ENCODE measurements at regions not wholly inside any gene's neighbourhood (a gene's known extent, or its start where the extent isn't known, plus 50 kb on each side); places are given as distances from the start of the nearest gene placed in this dataset.

DNA sequence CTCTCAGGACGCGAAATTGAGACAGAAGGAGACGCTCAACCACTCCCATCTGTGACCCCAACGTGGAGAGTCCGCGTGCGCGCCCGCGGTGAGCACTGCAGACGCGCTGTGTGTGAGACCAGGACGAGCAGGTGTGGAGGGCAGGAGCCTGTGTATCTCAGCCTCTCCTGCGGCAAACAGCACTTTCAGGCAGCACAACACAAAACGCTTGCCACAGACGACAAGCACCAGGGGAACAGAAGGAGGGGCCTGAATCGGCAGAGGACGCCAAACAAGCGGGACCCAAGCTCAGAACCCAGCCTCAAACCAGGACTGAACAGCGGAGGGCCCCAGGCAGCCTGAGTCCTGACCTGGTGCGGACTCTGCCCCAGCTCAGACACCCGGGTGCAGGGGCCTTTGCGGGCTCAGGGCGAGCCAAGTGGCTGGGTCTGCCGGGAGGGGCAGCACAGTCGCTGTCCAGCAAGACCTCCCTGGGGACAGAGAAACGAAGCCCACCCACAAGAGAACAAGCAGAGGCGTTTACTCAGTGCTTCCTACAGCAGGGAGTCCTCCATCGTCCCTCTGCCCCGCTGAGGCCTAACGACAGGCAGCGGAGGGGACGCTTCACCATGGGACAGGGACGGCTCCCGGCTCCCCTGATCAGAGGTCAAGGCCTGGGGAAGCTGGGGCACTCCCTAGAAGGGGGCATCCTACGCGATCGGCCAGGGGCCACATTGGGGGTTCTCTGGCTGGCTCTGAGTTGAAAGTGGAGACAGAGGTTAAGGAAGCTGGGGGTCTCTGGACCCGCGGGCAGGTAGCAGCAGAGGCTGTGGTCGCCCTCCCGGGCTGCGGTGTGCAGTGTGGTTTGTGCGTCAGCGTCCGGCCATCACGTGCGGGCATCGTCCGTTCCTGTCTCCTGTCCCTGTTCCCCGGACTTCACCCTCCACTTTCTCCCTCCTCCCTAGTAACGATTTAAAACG lies 560.8 kb downstream of the BRD1 start:
- DNase-seq = no peak

DNA sequence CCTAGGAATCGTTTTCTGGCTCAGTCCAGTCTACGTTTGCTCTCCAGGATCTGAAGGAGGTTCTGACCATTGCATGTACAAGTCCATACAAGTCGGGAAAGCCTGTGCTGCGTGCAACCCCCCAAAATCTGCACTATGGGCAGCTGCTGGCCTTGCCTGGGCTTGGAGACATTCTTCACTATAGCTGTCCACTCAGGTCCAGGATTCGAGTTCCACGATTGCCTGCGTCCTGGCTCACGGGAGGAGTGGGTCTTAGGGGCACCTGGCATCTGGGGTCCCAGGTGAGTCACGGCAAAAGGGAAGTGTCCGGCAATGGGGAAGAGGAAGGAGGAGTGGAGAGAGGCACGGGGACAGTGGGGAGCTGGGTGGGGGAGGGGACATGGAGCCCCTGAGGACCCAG lies 563.0 kb downstream of the BRD1 start:
- DNase-seq = no peak

DNA sequence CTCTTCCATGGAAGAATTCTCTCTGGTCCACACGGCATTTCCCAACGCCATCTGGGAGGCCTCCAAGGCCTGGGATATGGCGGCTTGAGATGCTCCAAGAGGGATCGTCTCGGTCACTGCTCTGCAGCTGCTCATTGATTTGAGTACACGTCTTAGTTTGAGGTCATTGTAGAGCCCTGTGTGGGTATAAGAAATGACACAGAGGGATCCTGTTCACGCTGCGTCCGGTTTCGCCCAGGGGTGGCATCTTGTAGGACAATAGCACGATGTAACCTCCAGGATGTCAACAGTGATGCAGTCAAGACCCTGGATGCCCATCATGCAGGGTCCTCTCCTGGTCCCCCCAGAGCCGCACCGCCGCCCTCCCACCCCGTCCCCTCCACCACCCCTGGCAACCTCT lies 564.6 kb downstream of the BRD1 start:
- no peak for DNase-seq

DNA sequence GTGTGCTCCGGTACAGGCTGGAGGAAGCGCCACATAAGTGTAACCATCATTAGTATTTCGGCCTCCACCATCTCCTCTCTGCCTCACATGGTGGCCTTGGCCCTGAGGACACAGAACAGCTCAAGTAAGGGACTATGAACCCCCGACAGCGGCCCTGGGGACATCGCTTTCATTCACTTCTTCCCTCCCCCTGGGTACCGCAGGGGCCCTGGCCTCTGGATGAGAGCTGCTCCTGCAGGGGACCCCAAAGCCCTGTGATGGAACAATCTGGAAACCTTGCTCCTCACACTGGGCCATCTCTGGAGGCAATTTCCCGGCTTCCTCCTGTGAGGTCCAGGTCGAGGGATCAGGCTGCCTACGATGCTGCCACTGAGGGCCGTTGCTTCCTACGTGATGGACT lies 565.5 kb downstream of the BRD1 start:
- DNase-seq = no peak

DNA sequence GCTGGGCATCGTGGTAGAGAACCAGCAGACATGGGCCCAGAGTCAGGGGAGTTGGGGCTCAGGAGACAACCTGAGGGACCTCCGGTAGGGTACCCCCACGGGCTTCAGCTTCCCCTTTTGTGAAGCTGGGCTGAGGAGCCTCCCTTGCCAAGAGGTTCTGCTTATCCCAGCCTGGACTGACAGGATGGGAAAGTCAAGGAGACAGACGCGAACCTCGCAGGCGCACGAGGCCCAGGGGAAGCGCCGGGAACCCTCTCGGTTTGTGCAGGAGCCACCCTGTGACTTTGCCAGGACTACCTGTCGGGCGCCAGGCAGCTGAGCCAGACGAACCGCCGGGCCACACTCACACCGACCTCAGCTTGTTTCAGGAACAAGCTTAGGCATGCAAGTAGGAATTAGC lies 566.1 kb downstream of the BRD1 start:
- DNase-seq = no peak

DNA sequence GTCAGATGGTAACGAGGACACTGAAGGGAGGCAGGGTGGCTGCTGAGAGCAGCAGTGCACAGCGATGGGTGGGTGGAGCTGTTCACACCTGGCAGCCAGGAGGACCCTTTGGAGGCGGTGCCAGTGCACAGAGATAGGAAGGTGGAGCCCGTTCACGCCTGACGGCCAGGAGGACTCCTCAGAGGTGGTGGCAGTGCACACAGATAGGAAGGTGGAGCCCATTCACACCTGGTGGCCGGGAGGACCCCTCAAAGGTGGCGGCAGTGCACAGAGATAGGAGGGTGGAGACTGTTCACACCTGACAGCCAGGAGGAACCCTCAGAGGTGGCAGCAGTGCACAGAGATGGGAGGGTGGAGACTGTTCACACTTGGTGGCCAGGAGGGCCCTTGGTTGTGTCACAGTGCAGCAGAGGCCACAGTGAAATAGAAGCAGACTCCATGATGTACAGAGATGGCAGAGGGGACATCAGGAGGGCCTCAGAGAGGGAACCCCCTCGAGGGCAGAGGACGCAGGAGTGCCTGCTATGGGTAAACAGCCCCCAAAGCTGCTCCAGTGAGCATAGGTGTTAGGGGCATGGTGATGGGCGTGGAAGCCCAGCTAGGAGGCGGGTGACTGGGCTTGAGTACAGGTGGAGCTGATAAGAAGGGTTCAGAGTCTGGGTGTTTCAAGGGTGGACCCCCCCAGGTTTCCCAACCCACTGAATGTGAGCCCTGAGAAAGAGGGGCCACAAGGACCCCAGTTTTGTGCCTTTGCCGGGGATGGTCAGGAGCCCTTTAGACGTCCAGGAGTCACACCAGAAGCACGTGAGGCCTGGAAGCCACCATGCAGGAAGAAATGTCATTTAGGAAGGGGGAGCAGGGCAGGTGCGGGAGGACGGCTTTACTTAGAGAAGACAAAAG lies 566.7 kb downstream of the BRD1 start:
- no peak for DNase-seq

DNA sequence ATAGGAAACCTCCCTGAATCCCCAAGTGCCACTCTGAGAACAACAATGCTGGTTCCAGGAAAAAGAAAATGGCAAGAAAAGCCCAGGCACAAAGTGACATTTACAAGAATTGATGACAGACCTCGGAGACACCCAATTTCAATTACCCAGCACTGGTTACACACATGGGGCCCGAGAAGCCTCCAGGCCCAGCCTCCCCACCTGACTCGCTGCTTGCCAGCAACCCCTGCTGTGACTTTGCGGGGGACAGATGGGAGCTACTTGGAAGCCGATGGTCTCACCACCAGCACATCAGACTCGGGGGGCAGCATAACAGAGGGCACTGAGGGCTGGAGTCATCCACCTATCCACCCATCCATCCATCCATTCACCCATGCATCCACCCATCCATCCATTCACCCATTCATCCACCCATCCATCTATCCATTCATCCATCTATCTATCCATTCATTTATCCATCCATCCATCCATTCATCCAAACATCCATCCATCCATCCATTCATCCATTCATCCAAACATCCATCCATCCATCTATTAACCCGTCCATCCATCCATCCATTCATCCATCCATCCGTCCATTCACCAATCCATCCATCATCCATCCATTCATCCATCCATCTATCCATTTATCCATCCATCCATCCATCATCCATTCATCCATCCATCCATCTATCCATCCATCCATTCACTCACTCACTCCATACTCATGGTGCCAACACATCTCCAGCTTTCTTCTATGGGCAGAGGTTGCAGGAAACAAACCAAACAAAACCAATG lies 567.6 kb downstream of the BRD1 start:
- no peak for DNase-seq

DNA sequence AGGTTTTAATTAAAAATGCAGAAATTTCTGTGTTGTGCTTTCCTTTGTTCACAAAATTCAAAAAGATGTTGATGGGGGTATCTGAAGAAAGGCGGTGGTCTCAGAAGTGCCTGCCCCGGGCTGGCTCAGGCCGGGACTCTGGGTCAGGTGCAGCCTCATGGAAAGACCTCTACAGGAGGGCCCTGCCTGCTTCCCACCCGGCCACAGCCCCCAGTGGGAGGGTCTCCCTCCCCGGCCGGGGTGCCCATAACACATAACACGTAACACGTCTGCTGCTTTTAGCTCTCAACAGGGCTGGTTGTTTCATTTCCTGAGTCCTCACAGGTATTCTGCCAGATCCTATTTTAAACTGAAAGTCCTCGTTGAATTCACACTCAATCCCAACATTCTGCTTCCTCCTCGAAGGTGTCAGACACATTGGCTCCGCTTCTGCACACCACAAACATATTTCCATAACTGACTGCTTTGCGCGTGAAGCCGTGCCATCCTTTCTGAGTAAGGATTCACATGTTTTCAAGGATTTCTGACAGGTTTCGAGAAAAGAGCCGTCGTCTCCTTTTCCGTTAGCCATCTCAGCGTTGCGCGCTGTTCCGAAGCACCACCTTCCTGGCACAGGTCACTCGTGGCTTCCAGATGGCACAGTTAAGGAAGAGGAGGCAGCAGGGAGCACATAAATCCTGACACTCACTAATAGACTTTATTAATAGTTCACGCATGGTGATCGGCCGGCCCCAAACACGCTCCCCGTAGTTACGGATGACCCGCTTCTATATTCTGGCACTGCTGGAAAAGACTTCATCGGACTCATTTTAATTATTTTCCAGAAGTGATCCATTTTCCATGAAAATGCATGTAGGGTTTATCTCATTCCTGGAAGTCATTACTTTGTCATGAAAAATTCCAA lies 569.3 kb downstream of the BRD1 start:
- no peak for DNase-seq

DNA sequence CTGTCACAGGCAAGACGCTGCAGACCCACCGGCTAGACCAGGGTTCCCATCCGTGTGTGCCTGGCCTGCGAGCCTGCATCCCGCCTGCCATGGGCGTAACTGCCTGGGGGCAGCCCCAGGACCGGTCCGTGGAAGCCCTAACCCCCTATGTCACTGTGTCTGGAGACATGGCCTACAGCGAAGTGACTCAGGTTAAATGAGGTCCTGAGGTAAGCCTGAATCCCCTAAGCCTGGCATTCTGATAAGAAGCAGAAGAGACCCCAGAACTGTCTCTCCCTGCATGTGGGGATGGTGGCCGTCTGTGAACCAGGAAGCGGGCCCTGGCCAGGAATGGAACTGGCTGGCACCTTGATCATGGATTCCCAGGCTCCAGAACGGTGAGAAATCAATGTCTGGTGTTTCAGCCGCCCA lies 570.1 kb downstream of the BRD1 start:
- DNase-seq = no peak

DNA sequence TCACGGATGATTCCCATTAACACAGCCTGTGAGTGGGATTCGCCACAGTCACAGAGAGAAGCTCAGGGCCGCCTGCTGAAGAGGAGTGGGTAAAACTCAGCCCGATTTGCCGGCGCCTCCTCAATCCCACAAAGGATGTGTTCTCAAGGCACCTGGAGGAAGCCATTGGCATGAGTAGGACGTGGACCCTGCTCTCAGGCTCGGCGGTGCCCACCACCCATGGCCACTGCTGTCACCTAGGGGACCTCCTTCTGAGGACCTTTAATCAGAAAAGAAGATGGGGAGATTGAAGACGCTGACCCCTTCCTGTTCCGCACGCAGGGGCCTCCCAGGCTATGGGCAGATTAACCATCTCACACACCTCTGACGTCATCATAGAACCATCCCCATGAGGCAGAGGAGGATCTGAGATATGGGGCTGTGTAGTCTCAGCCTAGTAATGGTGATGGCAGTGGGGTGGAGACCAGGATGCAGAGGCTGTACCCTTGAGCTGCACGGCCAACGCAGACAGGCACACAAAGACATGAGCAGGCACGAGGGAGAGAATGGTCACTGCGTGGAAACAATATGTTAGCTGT lies 571.8 kb downstream of the BRD1 start:
- DNase-seq = no peak

DNA sequence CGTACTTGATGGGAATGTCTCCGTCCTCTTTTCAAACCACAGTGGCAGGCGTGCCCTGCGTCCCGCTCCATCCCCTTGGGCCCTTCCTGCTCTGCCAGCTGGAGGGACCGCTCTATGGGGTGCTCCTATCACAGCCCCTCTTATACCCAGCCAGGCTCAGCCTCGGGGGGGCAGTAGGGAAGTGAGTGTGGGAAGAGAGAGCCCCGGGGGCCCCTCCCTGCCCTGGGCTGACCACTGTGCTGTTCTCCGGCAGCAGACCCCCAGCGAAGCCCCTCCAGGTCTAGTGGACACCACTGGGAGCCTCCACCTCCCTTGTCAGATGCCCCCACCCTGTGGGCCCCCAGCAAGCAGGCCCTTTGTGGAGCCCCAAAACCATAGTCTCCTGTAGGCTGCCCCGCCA lies 572.5 kb downstream of the BRD1 start:
- DNase-seq = no peak

DNA sequence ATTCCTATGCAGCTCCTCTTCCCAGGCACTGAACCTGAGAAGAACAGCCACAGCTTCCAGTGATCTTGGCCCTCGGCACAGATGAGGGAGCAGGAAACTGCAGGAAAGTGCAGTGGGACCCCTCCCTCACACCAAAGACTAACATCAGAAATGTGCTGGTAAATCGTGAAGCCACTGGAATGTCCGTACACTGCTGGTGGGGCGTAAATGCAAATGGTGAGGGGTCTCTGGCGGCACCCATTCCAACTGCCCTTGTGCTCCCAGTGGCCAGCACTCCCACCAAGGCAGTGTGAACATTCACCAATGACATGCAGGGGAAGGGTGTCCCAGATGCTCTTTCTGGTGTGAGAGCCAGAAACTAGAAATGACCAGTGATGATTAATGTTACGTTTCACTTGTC lies 574.0 kb downstream of the BRD1 start:
- no peak for DNase-seq

DNA sequence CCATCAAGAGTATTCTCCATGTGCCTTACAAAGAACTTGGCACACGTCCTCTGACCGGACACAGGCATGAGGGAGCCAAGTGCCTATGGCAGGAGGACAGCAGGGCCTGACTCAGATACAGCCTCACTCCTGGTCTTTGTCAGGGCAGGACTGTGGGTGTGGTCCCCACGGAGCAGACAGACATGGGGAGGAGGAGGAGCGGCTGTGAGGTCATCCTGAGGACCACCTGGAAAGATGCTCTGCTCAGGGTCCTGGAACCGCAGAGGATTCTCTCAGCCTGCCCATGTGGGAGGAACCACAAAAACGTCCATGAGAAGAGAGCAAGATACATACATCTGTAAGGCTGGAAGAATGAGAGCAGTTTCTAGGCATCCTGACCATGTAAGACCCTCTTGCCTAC lies 576.3 kb downstream of the BRD1 start:
- DNase-seq = no peak

DNA sequence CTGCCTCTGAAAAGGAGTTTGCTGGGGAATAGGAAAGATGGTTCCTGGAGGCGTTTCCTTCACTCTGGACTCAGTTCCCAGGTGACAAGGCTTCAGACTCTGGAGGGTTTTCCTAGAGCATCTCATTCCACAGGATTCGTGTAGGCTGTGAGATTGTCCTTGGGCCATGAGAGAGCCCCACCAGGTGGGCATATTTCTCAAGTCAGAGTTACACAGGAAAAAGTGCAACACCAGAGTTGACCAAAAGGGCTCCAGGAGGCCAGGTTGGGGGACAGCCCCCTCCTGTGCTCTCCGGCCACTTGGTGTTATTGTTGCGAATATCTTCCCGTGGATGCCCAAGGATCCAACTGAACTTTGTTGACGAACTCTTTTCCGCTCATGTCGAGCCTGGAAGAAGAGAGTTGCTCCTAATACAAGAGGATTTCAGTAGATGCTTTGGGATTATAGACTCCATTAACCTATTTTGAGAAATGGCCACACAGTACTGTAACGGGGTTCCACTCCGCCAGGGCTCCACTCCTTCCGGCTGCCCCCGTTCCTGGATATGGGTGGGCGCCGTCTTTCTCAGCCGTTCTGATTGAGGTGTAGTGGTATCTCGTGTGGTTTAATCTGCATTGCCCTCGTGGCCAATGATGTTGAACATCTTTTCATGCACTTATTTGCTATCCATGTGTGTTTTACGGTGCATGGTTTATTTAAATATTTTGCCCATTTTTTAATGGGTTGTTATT lies 580.3 kb downstream of the BRD1 start:
- DNase-seq = no peak

DNA sequence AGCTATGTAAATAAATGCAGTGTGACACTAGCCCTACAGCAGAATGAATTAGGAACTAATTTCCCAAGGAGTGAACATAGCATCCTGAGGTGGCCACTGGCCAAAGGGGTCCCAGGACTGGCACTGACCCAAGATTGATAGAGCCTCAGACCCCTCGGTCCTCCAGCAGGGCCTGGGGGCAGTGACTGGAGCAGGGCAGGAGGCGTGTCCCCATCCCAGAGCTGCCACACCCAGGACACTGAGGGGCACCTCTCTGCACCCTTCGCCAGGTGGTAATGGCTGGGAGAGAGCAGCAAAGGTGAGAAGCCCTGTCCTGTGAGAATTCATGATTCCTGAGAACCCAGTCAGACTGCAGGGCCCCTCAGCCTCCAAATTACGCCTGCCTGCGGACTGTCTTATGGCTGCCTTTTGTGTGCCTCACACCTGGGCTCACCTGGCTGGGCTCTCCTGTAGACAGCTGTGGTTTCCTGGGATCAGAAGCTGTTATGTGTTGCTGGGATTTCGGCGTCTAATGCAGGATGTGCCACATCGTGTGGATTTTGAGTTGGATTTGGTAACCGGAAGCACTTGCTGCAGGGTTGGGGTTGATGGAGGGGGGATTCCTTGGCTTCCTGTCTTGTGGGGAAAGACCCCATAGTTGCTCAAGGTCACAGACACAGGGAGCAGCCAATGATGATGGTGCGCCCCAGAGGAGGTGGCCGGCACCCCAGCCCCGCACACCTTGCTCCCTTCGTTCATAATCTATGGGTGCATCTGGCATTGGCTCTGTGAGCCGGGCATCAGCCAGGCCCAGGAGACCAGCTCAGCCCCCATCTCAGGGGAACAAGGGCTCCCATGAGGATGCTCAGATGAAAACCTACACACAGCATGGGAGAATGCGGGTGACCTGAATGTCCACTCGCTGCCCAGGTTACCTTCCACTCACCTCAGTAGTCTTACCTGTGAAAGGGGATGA lies 582.9 kb downstream of the BRD1 start:
- no peak for DNase-seq

DNA sequence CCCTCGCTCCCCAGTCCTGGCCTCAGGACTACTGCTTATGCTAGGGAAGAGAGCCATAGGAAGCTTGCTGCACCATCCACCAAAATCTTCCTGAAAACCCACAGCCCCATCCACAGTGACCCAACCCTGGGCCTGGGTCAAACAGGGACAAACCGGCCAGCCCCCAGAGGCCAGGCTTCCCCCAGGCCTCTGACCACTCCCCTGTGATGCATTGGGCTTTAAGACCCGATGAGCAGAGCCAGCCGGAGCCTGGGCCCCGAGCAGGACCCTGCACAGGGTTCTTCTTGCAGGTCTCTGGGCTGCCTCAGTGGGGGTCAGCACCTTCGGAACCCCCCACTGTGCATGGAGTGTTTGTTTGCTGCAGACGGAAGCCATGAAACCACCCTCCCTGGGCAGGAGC lies 583.7 kb downstream of the BRD1 start:
- DNase-seq = no peak

DNA sequence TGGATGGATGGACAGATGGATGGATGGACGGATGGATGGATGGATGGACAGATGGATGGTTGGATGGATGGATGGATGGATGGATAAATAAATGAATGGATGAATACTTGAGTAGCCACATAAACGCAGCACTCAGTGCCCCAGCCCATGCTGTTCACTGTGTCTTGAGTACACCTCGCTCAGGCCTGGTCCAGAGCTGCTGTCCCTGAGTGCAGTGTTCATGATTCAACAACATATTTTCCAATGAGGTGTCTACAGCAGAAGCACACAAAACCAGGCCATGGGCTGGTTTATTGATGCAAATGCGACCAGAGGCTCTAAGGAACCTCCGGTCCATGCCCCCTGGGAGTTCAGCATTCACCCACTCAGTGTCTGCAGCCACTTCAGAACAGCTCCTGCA lies 584.3 kb downstream of the BRD1 start:
- no peak for DNase-seq

DNA sequence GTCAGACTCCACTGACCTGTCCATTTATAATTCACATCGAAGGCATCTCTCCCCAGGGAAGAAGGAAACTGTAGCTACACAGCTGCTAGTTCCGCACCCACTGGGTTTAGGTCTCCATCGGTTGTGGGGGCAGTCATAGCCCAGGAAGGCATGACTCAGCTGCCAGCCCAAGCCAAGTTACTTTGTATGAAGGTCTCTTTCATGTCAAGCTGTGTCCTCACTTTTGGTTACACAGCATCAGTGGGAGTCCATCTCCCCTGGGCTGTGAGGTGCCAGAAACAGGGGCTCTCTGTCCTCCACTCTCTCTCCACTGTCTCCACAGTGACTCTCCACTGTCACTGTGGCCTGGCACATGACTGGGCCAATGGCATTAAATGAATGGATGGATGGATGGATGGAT lies 585.2 kb downstream of the BRD1 start:
- DNase-seq = no peak

DNA sequence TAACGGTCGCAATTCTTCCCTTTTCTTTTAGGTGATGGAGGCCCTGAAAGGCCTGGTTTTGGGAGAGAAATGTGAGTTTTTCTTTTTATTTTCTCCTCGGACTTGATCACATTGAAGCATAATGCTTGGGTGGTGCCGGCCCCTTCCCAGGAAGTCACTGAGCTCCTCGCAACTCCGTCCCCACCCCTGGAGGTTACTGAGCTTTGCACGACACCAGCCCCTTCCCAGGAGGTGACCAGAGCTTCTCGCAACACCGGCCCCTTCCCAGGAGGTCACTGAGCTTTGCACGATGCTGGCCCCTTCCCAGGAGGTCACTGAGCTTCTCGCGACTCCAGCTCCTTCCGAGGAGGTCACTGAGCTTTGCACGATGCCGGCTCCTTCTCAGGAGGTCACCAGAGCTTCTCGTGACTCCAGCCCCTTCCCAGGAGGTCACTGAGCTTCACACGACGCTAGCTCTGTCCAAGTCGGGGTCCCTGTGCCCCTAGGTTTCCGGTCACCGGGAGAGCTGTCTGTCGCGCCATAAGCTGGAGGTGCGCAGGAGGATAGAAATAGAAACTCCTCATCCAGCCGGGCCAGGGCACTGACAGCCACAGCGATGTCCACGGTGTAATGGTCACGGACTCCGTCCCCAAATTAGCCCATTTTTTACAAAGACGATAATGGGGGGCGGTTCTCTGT lies 586.4 kb downstream of the BRD1 start:
- DNase-seq = no peak
